GM18868 (cell line): ENCODE measurements at regions not wholly inside any gene's neighbourhood (a gene's known extent, or its start where the extent isn't known, plus 50 kb on each side); places are given as distances from the start of the nearest gene placed in this dataset.

Experiments used
- ATAC-seq: cut with Tn5 transposase; IDR thresholded peaks from one replicate; pipeline ENCODE4 v1.9.1; 2021; ENCODE audit warnings: mild to moderate bottlenecking, moderate library complexity; ENCODE audit not compliant: unreplicated experiment

- no peak for ATAC-seq
These were observed 69.2 kb upstream of the CCN6 start for GRCh38 chr6:111984516-111985201.

GRCh38 chr6:111985202-111985731 is 68.6 kb upstream of the CCN6 start:
- no peak for ATAC-seq

- no peak for ATAC-seq
These were observed 67.3 kb upstream of the CCN6 start for GRCh38 chr6:111986651-111987050.

GRCh38 chr6:111987295-111987694 is 66.6 kb upstream of the CCN6 start:
- ATAC-seq = no peak

GRCh38 chr6:111988926-111989325 is 65.0 kb upstream of the CCN6 start:
- ATAC-seq = no peak

GRCh38 chr6:111989743-111990142 is 64.2 kb upstream of the CCN6 start:
- ATAC-seq = peak; percentile 54

- ATAC-seq = peak; percentile 32
These were observed 63.7 kb upstream of the CCN6 start for GRCh38 chr6:111990214-111990613.

- no peak for ATAC-seq
These were observed 61.1 kb upstream of the CCN6 start for GRCh38 chr6:111992851-111993250.

GRCh38 chr6:111993342-111993741 is 60.6 kb upstream of the CCN6 start:
- no peak for ATAC-seq

- no peak for ATAC-seq
These were observed 59.1 kb upstream of the CCN6 start for GRCh38 chr6:111994791-111995190.

GRCh38 chr6:111995404-111995803 is 58.5 kb upstream of the CCN6 start:
- no peak for ATAC-seq

GRCh38 chr6:111996144-111996865 is 57.6 kb upstream of the CCN6 start:
- no peak for ATAC-seq

- ATAC-seq = peak; percentile 68
These were observed 56.6 kb upstream of the CCN6 start for GRCh38 chr6:111997078-111997852.

GRCh38 chr6:111997853-111998208 is 56.1 kb upstream of the CCN6 start:
- no peak for ATAC-seq

GRCh38 chr6:112002307-112002706 is 51.6 kb upstream of the CCN6 start:
- no peak for ATAC-seq
